NCI-H2029 treated with DMSO at 0.1 percent for 48 hours (cell line): ENCODE measurements at regions not wholly inside any gene's neighbourhood (a gene's known extent, or its start where the extent isn't known, plus 50 kb on each side); places are given as distances from the start of the nearest gene placed in this dataset.
"Not testable (repeated sequence)": the region's sequence is repeated elsewhere in the genome, so short reads cannot be mapped to it uniquely, and the experiment has no call there.

ENCODE experiments used
- DNase-seq: peaks from one replicate; lab custom pipeline; 2025; lab: John Stamatoyannopoulos, UW

- no peak for DNase-seq
Measured at GRCh38 chr5:54821445-54822323, 163.7 kb downstream of the ESM1 start.

- no peak for DNase-seq
Measured at GRCh38 chr5:54820346-54821134, 164.9 kb downstream of the ESM1 start.

GRCh38 chr5:54807421-54807820, 178.0 kb downstream of the ESM1 start:
- DNase-seq: no peak

- no peak for DNase-seq
Measured at GRCh38 chr5:54804521-54804920, 180.9 kb downstream of the ESM1 start.

GRCh38 chr5:54804086-54804485, 181.3 kb downstream of the ESM1 start:
- DNase-seq: no peak

GRCh38 chr5:54803471-54804011, 181.9 kb downstream of the ESM1 start:
- DNase-seq: no peak

GRCh38 chr5:54799645-54800044, 185.7 kb downstream of the ESM1 start:
- DNase-seq: no peak

GRCh38 chr5:54795777-54796176, 189.6 kb downstream of the ESM1 start:
- DNase-seq: no peak

- DNase-seq: no peak
Measured at GRCh38 chr5:54795284-54795683, 190.1 kb downstream of the ESM1 start.

- no peak for DNase-seq
Measured at GRCh38 chr5:54794135-54794975, 191.0 kb downstream of the ESM1 start.

GRCh38 chr5:54793468-54794134, 191.8 kb downstream of the ESM1 start:
- no peak for DNase-seq

- DNase-seq: no peak
Measured at GRCh38 chr5:54792611-54793404, 192.6 kb downstream of the ESM1 start.

- not testable (repeated sequence) for DNase-seq
Measured at GRCh38 chr5:54787910-54788309, 197.5 kb downstream of the ESM1 start.

GRCh38 chr5:54785729-54786591, 199.4 kb downstream of the ESM1 start:
- DNase-seq: no peak

- no peak for DNase-seq
Measured at GRCh38 chr5:54778783-54779182, 206.6 kb downstream of the ESM1 start.

- no peak for DNase-seq
Measured at GRCh38 chr5:54775645-54776044, 209.7 kb downstream of the ESM1 start.

- no peak for DNase-seq
Measured at GRCh38 chr5:54774281-54775170, 210.9 kb downstream of the ESM1 start.

GRCh38 chr5:54772684-54773083, 212.7 kb downstream of the ESM1 start:
- no peak for DNase-seq

- no peak for DNase-seq
Measured at GRCh38 chr5:54772231-54772630, 213.2 kb downstream of the ESM1 start.
